Endodermal cell (in vitro differentiated cells): ENCODE measurements at regions not wholly inside any gene's neighbourhood (a gene's known extent, or its start where the extent isn't known, plus 50 kb on each side); places are given as distances from the start of the nearest gene placed in this dataset.
A peak's percentile ranks its signal among the peaks of the same experiment; 100 is the strongest.

Experiments used
- DNase-seq: peaks from one replicate; pipeline ENCODE4 v3.0.0-alpha.2; 2017
- H3K27ac ChIP-seq: 2 replicates; pipeline ENCODE4 v1.5.1; 2013; ENCODE audit warnings: mild to moderate bottlenecking, low read depth, low read length, moderate library complexity
- H3K27me3 ChIP-seq: 2 replicates; pipeline ENCODE4 v1.6.1; 2013; ENCODE audit warnings: mild to moderate bottlenecking, low read length, moderate library complexity; ENCODE audit not compliant: insufficient read depth, control insufficient read depth, poor library complexity, severe bottlenecking
- H3K36me3 ChIP-seq: 2 replicates; pipeline ENCODE4 v1.7.0; 2013; ENCODE audit warnings: mild to moderate bottlenecking, low read length, moderate library complexity; ENCODE audit not compliant: control insufficient read depth, insufficient read depth
- H3K4me1 ChIP-seq: one replicate; pipeline ENCODE4 v1.7.0; 2013; ENCODE audit warnings: low read length; ENCODE audit not compliant: control insufficient read depth, insufficient read depth
- H3K4me3 ChIP-seq: 2 replicates; pipeline ENCODE4 v1.5.1; 2013; ENCODE audit warnings: mild to moderate bottlenecking, low read length, moderate library complexity
- H3K9ac ChIP-seq: 2 replicates; pipeline ENCODE4 v1.6.1; 2013; ENCODE audit warnings: mild to moderate bottlenecking, low read length, moderate library complexity; ENCODE audit not compliant: poor library complexity, severe bottlenecking; ENCODE audit errors: extremely low read depth
- H3K9me3 ChIP-seq: 2 replicates; pipeline ENCODE4 v1.6.1; 2013; ENCODE audit warnings: mild to moderate bottlenecking, low read length, moderate library complexity; ENCODE audit not compliant: control insufficient read depth
- H3K27ac Mint-ChIP-seq: 2 replicates; pipeline ENCODE4 v1.8.0; 2020; ENCODE audit warnings: mixed read lengths
- H3K27me3 Mint-ChIP-seq: 2 replicates; pipeline ENCODE4 v1.8.0; 2021; ENCODE audit warnings: mild to moderate bottlenecking, mixed read lengths; ENCODE audit not compliant: insufficient read depth
- H3K36me3 Mint-ChIP-seq: 2 replicates; pipeline ENCODE4 v1.8.0; 2020; ENCODE audit warnings: low read depth, mixed read lengths
- H3K4me1 Mint-ChIP-seq: 2 replicates; pipeline ENCODE4 v1.8.0; 2020; ENCODE audit warnings: mixed read lengths
- H3K4me3 Mint-ChIP-seq: 2 replicates; pipeline ENCODE4 v1.8.0; 2020; ENCODE audit warnings: mild to moderate bottlenecking, moderate library complexity, mixed read lengths
- H3K9me3 Mint-ChIP-seq: 2 replicates; pipeline ENCODE4 v1.8.0; 2020; ENCODE audit warnings: mild to moderate bottlenecking, mixed read lengths
- CTCF ChIP-seq: fragments of 200-600 bp; sonication (generic); conservative IDR thresholded peaks from 2 replicates; pipeline ENCODE4 v1.5.0; 2021; ENCODE audit warnings: antibody characterized with exemption, mild to moderate bottlenecking
- WGBS, 2 experiments: methylation state at CpG; one replicate each; pipeline versions ENCODE4 v1.1.5 to v1.1.7; 2013; ENCODE audit warnings: missing lambda C conversion rate in 2 of 2, mixed read lengths in 1 of 2; ENCODE audit not compliant: insufficient coverage in 1 of 2, insufficient read length in 1 of 2; 5-methylcytosine and 5-hydroxymethylcytosine counted together

- Mint-ChIP-seq H3K36me3 (no peaks in the 10 kb centered on the region), H3K9me3 (no peaks in the 10 kb centered on the region), H3K27me3 (no peaks in the 10 kb centered on the region), H3K4me1 (no peaks in the 10 kb centered on the region), H3K4me3 (no peak overlapping the region), H3K27ac (no peak overlapping the region)
- H3K27me3 ChIP-seq = no peaks in the 10 kb centered on the region
- no peaks in the 10 kb centered on the region for H3K4me1 ChIP-seq
- no peaks in the 10 kb centered on the region for H3K9me3 ChIP-seq
- no peak overlapping the region for H3K9ac ChIP-seq
- H3K36me3 ChIP-seq = no peaks in the 10 kb centered on the region
- no peak overlapping the region for H3K27ac ChIP-seq
- H3K4me3 ChIP-seq = no peak overlapping the region
- DNase-seq = peak; percentile 27
- no peak for TF ChIP-seq CTCF
- WGBS, 2 experiments = 85 to 87% methylated on average over 6 to 7 of the region's 7 CpGs
Measured at GRCh38 chr4:1499465-1499864, 93.2 kb upstream of the NKX1-1 start.

- Histone ChIP-seq H3K9me3 (no peaks in the 10 kb centered on the region), H3K36me3 (no peaks in the 10 kb centered on the region), H3K27ac (no peak overlapping the region), H3K27me3 (no peaks in the 10 kb centered on the region), H3K9ac (no peak overlapping the region), H3K4me3 (no peak overlapping the region), H3K4me1 (no peaks in the 10 kb centered on the region)
- TF ChIP-seq CTCF = no peak
- Mint-ChIP-seq H3K4me1 (no peaks in the 10 kb centered on the region), H3K9me3 (no peaks in the 10 kb centered on the region), H3K27ac (no peak overlapping the region), H3K36me3 (no peaks in the 10 kb centered on the region), H3K27me3 (peaks cover 2% of the 10 kb centered on the region), H3K4me3 (no peak overlapping the region)
- DNase-seq = no peak
- WGBS, 2 experiments = 79 to 81% methylated on average over 7 of the region's 7 CpGs
Measured at GRCh38 chr4:1497189-1497801, 91.1 kb upstream of the NKX1-1 start.

GRCh38 chr4:1496116-1496642 is 89.9 kb upstream of the NKX1-1 start:
- Mint-ChIP-seq H3K9me3 (no peaks in the 10 kb centered on the region), H3K36me3 (no peaks in the 10 kb centered on the region), H3K27me3 (peaks cover 2% of the 10 kb centered on the region), H3K4me1 (no peaks in the 10 kb centered on the region), H3K4me3 (no peak overlapping the region), H3K27ac (no peak overlapping the region)
- H3K27ac ChIP-seq = no peak overlapping the region
- H3K36me3 ChIP-seq = no peaks in the 10 kb centered on the region
- no peaks in the 10 kb centered on the region for H3K27me3 ChIP-seq
- no peaks in the 10 kb centered on the region for H3K4me1 ChIP-seq
- peak; percentile 24 for DNase-seq
- no peak overlapping the region for H3K9ac ChIP-seq
- WGBS, 2 experiments = 86 to 92% methylated on average over 4 to 9 of the region's 9 CpGs
- H3K9me3 ChIP-seq = no peaks in the 10 kb centered on the region
- no peak for TF ChIP-seq CTCF
- H3K4me3 ChIP-seq = no peak overlapping the region
